Activated T-helper 1 cell treated with Interleukin-2 at 50 U/mL for 16 hours (primary cell): ENCODE measurements at regions not wholly inside any gene's neighbourhood (a gene's known extent, or its start where the extent isn't known, plus 50 kb on each side); places are given as distances from the start of the nearest gene placed in this dataset.
A peak's percentile ranks its signal among the peaks of the same experiment; 100 is the strongest.

ENCODE experiments used
- DNase-seq: peaks from one replicate; pipeline ENCODE4 v3.0.0-alpha.2; 2020; ENCODE audit warnings: low read depth

DNA sequence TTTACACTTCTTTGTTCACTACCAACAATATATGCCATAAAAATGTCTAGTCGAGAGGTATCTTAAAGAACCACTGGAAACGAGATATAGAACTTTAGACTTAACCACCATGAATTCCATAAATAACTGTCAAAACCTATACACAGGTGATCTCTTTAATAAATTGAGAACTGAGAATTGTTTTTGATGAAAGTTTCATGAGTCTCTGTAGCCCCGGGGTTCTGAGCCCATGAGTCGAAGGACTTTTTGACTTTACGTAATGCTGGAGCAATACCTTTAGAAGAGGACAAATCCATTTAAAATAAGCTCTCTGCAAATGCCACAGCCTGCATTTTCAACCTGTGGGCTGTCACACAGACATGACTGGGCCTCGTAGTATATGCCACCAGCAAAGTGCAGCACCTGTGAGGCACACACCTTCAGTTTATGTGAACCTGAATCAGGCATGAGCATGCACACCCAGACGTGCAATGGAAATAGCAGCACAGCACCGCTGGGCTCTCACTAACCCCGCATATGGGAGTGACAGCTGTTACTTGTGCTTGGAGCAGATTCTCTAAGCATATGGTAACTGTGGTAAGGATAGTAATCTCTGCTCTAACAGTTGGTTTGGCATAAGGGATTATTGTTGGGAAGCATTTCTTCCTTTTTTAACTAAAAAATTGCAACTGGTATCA lies 383.2 kb downstream of the SOCS6 start:
- DNase-seq, result no peak

DNA sequence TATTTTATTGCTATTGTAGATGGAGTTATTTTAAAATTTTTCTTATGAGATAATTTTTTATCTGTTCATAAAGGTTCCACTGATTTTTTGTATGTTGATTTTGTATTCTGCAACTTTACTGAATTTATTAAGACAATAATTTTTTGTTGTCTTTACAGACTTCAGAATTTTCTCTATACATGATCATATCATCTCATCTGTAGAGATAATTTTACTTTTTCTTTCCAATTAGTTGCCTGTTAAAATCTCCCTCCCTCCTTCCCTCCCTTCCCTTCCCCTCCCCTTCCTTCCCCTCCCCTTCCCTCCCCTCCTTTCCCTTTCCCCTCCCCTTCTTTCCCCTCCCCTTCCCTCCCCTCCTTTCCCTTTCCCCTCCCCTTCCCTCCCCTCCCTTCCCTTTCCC lies 378.1 kb downstream of the SOCS6 start:
- no peak for DNase-seq

DNA sequence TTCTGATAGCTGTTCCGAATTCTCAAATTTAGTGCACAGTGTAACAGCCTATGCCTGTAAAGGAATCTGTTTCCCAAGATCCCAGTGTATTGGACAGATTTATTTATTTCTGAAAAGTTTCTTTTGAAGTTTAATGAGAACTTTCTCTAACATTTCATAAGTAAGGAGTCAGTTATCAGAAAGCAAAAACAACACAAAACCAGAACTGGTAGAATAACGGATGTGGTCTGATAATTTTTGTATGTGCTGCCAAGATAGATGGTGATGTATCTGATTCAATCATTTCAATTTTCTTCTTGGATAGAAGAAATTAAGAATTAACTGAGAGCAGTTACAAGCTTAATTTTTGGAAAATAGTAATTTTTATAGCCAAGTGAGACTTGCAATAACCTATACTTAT lies 374.3 kb downstream of the SOCS6 start:
- DNase-seq, result no peak

DNA sequence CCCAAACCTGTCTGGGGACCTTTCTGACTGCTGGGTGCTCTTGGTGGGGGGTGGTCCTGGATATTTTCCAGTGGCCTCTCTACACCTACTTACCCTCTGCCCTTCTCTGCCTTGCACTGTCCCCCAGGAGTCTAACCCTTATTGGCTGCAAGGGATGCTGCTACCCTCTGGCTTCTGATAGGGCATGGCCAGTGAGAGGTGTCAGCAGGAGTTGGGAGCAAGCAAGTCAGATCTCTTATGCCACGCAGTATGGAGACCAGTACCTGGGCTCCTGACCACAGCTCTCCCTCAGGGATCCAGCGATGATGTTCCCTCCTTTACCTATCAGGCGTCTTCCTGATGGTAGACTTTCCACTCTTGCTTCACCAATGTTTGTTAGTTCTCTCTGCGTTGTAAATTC lies 373.7 kb downstream of the SOCS6 start:
- DNase-seq, result no peak

DNA sequence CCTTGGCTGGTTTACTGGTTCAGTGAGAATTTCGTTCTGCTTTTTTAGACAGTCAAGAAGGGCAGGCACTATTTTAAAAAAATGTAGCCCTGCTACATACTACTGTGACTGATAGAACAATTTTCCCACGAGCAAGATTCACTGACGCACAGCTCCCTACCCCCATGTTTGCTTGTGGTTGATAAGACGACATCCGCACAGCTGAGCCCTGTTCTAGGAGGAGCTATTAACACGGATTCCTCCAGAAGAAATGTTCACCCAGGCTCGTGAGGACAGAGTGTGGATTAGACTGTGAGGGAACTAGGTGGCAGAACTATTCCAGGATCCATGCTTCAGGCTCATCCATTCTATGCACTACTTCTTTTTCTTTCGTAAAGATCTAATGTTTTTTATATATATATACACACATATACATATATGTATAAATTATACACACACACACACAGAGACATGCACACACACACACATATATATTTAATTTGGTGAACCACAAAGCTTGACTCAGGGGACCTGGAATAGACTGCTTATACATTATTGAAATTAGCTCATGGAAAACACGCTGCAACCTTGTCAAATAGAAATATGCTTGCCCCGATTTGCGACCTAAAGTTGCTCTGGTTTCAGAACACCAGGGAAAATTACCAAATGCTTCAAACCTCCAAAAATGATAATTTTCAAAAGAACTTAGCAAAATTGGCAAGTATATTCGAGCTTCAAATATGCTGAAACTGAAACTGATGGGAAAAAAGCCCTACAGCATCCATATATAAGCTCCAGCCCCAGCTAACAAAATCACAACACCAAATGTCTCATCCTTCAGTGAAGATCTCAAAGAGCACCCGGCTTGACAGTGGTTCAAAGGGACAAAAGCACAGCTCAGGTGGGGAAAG lies 370.4 kb downstream of the SOCS6 start:
- DNase-seq, result peak; percentile 13

DNA sequence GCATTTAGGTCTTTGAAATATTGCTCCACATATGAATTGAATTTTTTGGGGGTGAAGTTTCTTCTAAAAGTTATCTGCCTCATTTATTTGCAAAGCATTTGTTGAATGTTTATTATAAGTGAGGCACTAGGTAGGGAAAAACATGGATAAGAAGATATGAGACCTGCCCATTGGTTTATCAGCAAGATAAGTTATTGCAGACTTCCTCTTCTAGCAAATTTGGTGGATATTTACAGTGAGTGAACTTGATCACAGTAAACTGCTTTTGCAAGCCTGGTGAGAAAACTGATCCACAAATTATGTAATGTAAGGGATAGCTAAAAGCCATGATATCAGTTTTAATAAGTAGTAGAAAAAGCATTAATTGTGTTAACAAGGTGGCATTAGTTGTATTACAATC lies 364.8 kb downstream of the SOCS6 start:
- no peak for DNase-seq

DNA sequence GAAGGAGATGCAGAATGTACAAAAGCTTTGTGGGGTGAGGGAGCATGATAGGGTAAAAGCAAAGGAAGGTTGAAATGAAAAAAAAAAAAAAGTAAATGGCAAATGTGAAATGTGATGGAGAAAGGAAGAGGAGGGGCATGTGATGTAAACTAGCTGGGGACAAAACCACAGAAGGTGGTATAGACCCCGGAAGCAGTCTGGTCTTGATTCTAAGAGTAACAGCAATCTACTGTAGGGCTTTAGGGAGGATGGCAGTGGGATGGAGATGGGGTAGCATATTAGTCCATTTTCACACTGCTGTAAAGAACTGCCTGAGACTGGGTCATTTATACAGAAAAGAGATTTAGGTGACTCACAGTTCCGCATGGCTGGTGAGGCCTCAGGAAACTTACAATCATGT lies 362.0 kb downstream of the SOCS6 start:
- no peak for DNase-seq

DNA sequence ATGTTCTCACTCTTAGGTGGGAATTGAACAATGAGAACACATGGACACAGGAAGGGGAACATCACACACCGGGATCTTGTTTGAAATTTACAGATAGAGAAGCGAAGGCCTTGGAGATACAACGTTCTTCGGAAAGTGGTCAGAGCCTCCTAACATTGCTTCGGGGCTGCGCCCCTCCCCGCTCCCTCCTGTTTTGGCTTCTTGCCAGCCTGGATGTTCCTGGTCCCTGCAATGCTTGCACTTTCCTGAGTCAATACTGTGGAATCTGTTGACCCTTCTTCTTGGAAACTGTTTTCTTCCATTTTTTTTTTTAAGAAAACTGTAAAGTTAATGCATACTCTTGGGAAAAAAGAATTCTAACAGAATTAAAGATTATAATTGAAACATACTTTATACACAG lies 360.8 kb downstream of the SOCS6 start:
- DNase-seq, result no peak

DNA sequence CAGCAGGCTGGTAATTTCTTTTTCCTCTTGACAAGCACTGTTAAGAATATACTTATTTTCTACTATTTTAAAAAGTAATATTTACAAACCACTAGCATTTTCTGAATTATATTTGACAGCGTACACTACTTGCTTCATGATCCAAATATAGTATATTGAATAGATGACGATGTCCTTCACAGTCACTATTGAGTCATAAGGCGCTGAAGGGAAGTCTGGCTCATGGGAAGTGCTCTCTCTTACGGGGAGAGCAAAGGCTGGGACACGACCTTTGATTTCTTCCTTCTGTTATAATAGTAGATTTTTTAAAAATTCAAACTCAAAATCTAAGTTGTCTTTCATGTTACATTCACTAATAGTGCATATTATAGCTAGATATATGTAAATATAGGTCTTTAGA lies 357.1 kb downstream of the SOCS6 start:
- no peak for DNase-seq

DNA sequence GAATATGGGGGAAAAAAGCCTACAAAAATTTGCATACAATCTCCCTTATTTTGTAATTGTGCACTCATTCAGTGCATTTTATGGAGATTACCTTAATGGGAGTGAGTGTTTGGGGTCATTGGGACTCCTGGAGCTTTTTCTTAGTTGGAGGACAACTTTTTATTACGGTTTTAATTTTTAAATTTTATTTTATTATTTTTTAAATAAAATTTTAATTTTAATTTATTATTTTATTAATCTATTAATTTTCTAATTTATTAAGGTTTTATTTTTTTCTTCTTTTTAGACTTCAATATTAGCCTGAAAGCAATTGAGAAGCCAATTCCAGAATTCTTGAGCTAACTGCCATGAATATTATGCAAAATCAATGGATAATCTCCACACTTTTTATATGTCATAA lies 355.0 kb downstream of the SOCS6 start:
- DNase-seq, result no peak

DNA sequence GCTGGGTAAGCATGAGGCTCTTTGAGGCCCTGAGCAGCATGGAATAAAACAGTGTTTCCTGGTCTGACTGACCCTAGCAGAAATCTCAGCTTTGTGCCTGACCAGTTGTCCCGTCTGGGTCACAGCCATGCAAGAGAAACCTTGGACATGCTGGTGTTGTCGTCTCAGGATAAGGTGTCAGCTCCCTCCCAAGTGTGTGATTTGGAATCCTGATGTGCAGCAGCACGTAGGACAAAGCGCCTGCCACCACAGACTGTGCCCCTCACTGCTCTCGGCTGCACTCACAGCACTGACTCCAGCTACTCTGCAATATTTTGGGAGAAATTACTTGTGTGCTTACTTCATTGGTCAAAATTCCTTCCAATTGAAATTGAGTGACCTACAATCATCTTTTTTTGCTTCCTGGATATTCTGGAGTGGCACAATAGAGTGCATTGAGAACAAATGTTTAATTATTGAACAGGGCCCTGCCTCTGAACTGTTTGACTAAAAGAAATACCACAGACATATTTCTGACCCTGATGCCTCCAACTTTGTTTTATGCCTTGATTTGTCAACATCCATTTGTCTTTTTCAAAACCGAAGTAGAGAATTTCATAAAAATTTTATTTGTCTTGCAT lies 352.4 kb downstream of the SOCS6 start:
- no peak for DNase-seq

DNA sequence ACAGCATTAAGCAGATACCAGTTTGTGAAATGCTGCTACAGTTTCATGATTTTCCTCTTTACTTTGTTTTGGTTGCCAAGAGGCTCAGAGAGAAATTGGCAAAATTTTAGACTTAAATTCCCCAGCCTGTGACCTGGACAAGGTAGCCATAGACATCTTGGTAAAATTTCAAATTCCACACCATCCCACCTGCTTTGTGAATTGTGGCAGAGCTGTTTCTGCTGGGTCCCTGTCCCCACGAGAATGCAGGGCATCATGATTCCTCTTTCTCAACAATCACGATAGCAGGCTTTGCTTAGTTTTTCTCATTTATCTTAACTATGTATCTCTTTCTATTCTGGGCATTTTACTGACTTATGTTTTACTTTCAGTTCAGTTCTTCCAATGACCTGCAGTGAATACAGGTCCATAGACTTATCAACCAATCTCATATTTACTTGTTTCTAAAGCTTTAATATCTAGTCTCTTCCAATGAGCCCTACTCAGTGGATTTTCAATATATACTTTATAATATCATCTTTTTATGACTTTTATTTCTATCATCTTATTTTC lies 351.6 kb downstream of the SOCS6 start:
- DNase-seq, result no peak

DNA sequence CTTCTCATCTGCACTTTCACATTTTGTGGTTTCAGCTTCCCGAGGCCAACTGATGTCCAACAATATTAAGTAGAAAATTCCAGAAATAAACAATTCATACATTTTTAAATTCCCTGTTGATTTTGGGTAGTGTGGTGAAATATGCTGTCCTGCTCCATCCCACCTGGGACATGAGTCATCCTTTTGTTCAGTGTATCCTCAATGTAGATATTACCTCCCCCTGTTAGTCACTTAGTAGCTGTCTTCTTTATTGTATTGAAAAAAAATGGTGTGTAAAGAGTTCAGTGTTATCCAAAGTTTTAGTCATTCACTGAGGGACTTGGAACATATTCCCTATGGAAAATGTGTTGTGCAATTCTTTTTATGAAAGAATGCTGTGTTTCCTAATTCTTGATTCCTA lies 348.1 kb downstream of the SOCS6 start:
- DNase-seq, result no peak

DNA sequence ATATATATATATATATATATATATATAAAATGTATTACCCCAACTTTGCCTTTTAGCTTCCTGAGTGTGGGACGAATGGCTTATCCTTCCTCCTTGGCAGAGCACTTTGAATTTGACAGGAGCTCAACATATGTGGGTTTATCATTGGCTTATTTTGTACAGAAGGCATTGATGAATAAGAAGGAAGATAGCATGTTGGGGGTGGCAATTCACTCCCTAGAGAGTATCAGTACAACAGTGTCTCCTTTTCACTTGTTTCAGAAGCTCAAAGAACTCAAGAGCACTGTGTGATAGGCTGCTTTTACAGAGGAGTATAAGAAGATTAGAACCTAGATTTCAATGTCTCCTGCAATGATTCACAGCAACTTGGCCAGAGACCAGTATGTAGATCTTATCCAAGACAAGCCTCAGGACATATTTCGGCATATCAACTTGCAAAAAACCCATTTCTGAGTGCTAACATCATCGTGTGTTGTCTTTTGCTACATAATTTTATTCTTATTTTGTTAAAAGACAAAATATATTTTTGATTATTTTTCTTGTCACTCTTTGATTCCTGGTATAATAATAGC lies 345.8 kb downstream of the SOCS6 start:
- no peak for DNase-seq

DNA sequence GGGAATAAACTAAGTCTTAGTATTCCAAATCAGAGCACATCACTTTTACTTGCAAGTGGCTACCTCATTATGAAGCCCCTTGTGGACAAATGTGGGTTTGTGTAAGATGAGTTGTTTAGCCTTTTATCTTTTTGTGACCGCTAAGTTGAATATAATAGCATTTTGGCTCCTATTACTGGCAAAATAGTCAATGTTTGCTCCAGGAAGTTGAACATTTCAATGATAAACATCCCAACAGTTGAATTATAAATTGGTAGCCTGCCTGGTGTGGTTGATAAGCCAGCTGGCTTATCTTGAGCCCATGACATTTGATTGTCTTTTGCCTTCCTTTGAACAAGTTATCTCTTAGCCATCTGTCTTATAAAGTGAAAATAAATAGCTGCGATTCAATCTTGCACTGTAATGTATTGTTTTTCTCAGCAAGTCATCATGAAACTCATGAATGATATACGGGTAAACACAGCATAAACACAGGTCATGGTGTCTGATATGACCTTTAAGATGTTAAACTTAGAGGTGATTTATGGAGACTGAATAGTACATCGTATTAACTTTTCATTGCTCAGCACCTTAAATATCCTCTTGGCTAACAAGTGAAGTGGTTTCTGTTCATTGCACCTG lies 338.4 kb downstream of the SOCS6 start:
- no peak for DNase-seq

DNA sequence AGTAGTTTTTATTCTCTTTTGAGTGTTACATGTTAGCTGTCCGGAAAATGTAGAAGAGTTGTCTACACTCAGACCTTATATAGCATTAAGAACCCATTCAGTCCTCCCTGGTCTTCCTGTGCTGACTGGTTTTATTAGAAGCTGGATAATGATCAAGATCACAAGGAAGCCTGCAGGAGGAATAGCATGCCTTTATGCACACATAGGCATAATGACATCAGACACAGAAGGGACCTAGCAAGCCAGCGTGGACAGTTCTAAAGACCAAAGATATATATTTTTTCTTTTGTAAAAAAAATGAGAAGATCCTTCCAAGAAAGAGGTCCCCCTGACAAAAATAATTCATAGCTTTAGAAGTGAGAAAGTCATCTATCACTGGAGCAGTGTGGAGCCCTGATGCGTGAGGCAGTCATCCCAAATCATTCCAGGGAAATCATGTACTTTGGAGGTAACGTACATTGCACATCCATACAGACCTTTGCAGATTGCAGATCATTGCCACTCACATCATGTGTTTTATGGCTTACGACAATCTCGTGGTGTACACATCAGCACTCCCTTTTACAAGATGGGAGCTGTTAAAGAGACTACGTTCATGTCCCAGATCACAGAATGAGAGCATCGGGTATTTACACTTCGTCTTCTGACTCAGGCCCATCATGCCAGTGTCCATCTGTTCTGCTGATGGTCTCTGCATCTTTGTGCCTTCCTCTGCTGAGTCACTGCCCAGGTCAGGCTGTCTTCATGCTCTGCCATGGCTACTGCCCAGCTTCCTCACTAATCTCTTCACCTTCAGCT lies 334.0 kb downstream of the SOCS6 start:
- DNase-seq, result no peak

DNA sequence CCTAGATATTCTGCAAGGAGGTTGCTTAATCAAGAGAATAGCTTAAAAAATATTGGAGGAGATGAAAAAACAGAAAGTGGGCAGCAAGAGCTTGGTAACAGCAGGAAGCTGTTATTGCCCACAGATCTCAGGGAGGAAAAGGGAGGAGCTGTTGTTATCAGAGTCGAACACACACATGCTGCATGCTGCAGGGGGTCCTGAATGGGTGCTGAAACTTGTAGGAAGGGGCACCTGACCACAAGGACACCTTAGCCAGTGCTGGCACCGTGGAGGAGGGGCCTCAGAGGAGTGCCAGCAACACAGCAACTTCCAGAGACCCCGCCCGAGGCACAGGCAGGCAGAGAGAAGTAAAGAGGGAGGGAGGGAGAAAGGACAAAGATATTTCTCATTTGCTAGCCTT lies 332.9 kb downstream of the SOCS6 start:
- no peak for DNase-seq

DNA sequence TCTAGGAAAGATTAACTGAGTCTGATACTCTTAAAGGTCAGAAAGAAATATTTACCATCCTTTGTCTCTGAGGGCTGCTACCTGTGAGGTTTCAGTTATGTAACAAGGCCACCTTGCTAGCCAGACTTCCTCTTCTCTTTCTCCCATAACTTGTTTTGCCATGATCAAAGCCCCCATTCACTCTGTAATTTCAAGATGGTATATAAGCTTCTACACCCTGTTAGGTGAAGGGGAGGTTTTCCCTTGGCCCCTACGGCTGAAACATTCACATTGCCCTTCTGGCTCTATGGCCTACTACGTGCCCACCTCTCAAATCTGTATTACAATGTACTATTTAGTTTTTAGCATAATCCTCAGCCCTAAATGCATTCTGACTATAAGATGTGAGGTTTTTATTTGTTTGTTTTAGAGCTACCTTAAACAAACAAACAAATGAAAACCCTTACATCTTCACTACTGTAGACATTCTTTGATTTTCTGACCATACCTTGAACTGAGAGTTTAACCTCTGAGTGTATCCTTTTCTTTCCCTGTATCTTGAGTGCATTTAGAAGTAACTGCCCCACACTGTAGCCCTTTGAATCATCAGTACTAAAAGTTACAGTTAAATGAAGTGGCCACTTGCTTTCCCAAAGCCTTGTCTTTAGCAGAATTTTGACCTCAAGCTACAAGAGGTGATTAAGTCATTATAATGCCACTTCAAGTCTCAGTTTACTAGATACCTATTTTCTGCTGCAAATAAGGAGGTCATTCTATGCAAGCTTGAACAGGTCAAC lies 332.2 kb downstream of the SOCS6 start:
- no peak for DNase-seq

DNA sequence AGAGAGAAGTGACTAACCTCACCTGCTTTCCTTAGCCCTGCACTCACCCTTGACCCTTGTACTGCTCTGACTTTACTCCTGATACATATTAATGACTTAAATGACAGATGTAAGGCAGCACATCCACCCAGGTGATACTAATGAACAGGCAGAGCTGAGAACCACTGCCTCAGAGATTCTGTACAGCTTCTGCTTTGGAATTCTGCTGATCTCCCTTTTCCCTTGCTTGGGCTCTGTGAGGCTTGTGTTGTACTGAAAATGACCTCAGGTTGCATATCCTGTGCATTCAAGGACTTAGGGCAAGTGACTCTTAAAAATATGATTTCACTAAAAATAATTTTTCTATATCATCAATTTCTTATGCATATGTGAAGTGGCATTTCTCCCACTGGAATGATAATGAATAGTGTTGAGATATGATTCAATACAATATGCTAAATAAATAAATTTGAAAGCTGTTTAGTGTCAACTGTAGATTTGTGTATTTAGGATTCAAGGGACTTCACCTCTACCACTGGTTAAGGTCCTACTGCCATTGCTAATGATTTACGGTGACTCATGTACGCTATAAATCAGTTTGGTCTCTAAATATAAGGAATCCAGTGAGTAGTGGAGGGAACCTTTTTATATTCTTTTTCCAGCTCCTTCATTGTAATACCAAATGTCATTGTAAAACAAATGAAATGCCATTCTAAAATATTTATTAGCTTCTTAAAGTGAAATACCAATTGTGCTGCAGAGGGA lies 328.3 kb downstream of the SOCS6 start:
- DNase-seq, result no peak
